Right lobe of liver (tissue), 4 donors: ENCODE measurements at regions not wholly inside any gene's neighbourhood (a gene's known extent, or its start where the extent isn't known, plus 50 kb on each side); places are given as distances from the start of the nearest gene placed in this dataset.

ENCODE experiments used
- CTCF ChIP-seq, 4 donors: fragments of 200-600 bp in 3 of 4; fragments of 450-650 bp in 1 of 4; IDR thresholded peaks; one replicate each; pipeline versions ENCODE4 v1.5.1 to v1.8.0; 2016 to 2022; ENCODE audit warnings: antibody characterized with exemption in 4 of 4, mild to moderate bottlenecking in 2 of 4
- POLR2A ChIP-seq: fragments of 450-650 bp; IDR thresholded peaks from one replicate; pipeline ENCODE4 v1.6.1; 2017; ENCODE audit warnings: antibody characterized with exemption, mild to moderate bottlenecking
- donor health status: DM: no; HTN: no; CAD: no.
- donor health status: DM: no; HTN: no; CAD: no.
- donor health status: DM: no; HTN: yes; CAD: no.

GRCh38 chr18:43534511-43534910, 257.2 kb upstream of the SYT4 start:
- TF ChIP-seq CTCF (IDR thresholded peaks at IDR 0.05): no peak
- TF ChIP-seq POLR2A: no peak
